H7 (cell line): ENCODE measurements at regions not wholly inside any gene's neighbourhood (a gene's known extent, or its start where the extent isn't known, plus 50 kb on each side); places are given as distances from the start of the nearest gene placed in this dataset.
"Not testable (repeated sequence)": the region's sequence is repeated elsewhere in the genome, so short reads cannot be mapped to it uniquely, and the experiment has no call there.

Experiments
- DNase-seq: peaks from one replicate; pipeline ENCODE4 v3.0.0; 2012
- H3K27me3 ChIP-seq: 2 replicates; pipeline ENCODE4 v1.6.0; 2011; ENCODE audit warnings: mild to moderate bottlenecking, low read length; ENCODE audit not compliant: control insufficient read depth, insufficient read depth
- H3K36me3 ChIP-seq: replicated peaks from 2 replicates; pipeline ENCODE4 v1.5.1; 2011; ENCODE audit warnings: low read length; ENCODE audit not compliant: control insufficient read depth, insufficient read depth
- H3K4me3 ChIP-seq: 2 replicates; pipeline ENCODE4 v1.5.1; 2011; ENCODE audit warnings: low read depth, mild to moderate bottlenecking, control low read depth, low read length, moderate library complexity; ENCODE audit not compliant: insufficient read depth

DNA sequence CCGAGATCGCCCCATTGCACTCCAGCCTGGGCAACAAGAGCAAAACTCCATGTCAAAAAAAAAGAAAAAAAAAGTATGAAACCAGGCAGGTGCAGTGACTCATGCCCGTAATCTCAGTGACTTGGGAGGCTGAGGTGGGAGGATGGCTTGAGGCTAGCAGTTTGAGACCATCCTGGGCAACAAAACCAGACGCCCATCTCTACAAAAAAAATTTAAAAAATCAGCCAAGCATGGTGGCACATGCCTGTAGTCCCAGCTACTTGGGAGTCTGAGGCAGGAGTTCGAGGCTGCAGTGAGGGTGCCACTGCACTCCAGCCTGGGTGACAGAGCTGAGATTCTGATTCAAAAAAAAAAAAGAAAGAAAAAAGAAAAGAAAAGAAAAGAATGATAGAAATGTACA lies 277.8 kb downstream of the MYCN start:
- no peak for DNase-seq
- Histone ChIP-seq H3K27me3 (no peaks in the 10 kb centered on the region), H3K4me3 (no peak overlapping the region), H3K36me3 (no peaks in the 10 kb centered on the region)

DNA sequence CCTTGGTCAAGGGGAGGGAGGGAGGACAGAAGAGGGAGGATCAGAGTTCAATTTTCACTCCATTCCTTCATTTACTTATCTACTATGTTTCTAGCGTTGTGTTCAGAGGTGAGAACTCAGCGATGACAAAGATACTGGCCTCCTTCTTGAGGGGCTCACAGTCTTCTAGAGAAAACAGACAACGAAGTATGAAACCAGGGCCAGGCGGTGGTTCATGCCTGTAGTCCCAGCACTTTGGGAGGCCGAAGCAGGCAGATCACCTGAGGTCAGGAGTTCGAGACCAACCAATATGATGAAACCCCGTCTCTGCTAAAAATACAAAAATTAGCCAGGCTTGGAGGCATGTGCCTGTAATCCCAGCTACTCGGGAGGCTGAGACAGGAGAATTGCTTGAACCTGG lies 277.4 kb downstream of the MYCN start:
- H3K27me3 ChIP-seq, H3K4me3 ChIP-seq, DNase-seq, H3K36me3 ChIP-seq: not testable (repeated sequence)

DNA sequence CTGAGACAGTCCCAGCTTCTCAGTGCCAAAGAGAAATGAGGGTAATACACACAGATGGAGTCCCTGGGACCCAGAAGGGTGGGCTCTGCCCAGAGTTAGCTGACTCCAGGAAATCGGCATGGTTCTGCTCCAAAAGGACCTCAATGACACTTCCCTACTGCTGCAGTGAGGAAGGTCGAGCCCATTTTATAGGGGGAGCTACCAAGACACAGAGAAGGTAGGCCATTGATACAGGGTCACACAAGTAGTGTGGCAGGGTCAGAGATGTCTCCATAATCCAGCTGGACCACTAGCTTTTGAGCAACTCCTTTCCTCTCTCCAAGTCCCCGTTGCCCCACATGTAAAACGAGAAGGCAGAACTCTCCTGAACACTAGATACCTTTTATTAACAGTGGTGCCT lies 276.9 kb downstream of the MYCN start:
- no peak for DNase-seq
- no peaks in the 10 kb centered on the region for H3K36me3 ChIP-seq
- no peaks in the 10 kb centered on the region for H3K27me3 ChIP-seq
- H3K4me3 ChIP-seq, result no peak overlapping the region

DNA sequence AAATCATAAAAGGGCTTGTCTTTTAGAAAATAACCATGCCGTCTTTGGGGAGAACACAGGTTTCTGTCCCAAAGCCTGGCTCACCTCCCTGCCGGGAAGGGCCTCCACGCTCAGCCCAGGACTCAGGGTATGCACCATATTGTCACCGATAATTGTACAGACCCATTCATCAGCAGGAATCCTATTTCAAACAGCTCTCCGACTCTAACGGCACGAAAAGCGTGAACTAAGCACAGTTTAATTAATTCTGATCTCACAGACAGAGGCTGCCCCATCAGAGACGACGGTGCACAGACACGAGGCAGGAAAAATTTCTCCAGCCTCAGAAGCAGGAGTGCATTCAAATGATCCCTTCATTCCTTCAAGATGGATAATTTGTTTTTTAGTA lies 276.2 kb downstream of the MYCN start:
- Histone ChIP-seq H3K27me3 (no peaks in the 10 kb centered on the region), H3K36me3 (no peaks in the 10 kb centered on the region), H3K4me3 (no peak overlapping the region)
- no peak for DNase-seq

DNA sequence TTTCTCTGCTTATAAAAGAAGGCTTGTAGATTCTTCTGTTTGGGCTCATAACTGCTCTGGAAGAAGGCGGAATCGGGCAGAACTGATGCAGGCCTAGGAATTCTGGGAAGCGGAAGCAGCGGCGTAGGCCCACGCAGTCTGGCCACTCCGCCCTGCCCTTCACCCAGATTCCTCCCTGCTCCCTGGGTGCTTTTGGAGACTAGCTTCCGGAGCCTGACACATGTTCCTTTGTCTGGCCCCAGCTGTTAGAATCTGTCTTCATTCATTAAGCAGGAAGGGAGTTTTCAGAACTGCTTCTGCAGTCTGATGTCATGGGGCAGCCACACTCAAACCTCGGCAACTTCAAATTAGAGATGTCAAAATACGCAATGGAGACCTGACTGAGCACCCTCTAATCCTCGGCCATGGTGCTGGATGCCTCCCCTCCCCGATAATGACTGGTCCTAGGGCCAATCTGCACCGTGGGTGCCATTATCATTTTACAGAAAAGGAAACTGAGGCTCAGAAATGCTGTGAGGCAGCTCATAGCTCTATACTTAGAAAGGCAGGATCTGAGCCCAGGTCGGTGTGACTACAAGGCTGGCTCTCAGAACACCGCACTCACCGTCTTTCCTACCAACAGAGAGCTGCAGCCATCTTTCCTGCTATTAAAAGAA lies 275.7 kb downstream of the MYCN start:
- no peak for DNase-seq
- H3K4me3 ChIP-seq, result no peak overlapping the region
- no peaks in the 10 kb centered on the region for H3K27me3 ChIP-seq
- no peaks in the 10 kb centered on the region for H3K36me3 ChIP-seq

DNA sequence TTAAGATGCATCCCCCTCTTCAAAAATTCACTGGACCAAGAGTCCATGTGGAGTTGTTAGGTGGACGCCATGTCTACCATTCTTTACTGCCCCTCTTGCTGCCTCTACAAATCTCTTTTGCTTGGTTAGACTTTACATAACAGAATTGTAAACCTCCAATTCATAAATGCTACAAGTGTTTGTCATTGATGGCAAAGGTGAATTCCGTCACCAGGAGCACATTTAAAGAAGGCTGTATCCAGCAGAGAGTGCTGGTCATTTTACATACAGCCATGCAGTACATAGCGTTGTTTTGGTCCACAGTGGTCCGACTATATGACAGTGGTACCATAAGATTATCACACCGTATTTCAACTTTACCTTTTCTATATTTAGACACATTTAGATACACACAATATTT lies 274.5 kb downstream of the MYCN start:
- no peak for DNase-seq
- H3K27me3 ChIP-seq, result no peaks in the 10 kb centered on the region
- no peaks in the 10 kb centered on the region for H3K36me3 ChIP-seq
- H3K4me3 ChIP-seq, result no peak overlapping the region

DNA sequence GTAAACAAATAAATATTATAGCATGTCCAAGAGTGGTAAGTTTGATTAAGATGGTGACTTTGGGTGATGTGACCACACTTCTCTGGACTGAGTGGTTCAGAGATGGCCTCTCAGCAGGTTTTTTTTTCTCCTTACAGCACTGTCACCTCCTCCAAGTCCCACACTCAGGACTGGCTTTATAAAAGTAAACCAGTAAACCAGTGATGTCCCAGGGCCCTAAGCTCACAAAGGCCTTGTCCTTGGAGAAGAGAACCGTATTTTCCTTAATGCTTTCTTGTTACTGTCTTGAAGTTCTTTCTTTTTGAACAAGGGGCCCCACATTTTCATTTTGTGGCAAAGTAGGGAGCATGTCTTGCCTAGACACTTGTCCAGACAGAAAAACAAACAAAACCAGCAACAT lies 274.0 kb downstream of the MYCN start:
- H3K36me3 ChIP-seq, result no peaks in the 10 kb centered on the region
- H3K27me3 ChIP-seq, result no peaks in the 10 kb centered on the region
- DNase-seq, result no peak
- H3K4me3 ChIP-seq, result no peak overlapping the region

DNA sequence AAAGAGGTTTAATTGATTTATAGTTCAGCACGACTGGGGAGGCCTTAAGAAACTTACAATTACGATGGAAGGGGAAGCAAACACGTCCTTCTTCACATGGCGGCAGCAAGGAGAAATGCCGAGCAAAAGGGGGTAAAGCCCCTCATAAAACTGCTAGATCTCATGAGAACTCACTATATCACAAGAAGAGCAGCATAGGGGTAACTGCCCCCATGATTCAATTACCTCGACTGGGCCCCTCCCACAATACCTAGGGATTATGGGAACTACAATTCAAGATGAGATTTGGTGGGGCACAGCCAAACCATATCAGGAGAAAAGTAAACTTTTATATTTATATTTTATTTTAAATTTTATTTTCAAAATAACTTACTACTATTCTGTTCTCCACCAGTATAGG lies 272.0 kb downstream of the MYCN start:
- no peak for DNase-seq
- H3K27me3 ChIP-seq, result no peaks in the 10 kb centered on the region
- no peak overlapping the region for H3K4me3 ChIP-seq
- H3K36me3 ChIP-seq, result no peaks in the 10 kb centered on the region

DNA sequence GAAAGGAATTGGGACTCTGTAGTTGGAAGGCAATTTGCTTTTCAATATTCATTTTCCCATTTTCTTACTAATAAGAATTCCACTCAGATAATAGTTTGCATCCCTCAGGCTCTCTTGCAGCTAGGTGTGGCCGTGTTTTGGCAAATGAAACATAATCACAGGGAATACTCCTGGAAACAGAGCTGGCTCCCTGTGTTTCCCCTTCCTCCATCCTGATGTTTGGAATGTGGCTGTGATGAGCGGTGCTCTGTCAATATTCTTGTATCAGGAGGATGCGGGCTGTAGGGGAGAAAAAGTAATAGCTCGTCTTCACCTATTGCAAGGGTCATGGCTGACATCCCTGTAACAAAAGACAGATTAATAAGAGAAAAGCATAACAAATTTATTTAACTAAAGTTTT lies 271.0 kb downstream of the MYCN start:
- Histone ChIP-seq H3K36me3 (no peaks in the 10 kb centered on the region), H3K4me3 (no peak overlapping the region), H3K27me3 (no peaks in the 10 kb centered on the region)
- DNase-seq, result no peak

DNA sequence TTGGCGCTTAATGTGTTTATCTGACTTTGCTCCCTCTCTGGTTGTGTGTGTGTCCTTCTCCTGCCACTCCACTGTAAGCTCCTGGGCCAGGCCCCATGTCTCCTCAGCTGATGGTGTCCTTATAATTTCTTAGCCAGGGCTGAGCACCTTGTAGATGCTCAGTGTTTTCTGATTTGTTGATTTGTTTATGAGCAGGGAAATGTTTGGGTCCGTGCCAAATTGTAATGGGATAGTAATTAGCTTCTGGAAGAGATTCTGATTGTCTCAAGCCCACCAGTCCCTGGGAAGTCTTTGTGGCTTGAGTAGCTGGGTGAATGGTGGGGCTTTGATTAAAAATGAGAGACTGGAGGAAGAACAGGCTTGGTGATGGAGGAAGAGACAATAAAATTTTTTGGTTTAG lies 270.5 kb downstream of the MYCN start:
- Histone ChIP-seq H3K27me3 (no peaks in the 10 kb centered on the region), H3K36me3 (no peaks in the 10 kb centered on the region), H3K4me3 (no peak overlapping the region)
- DNase-seq, result no peak

DNA sequence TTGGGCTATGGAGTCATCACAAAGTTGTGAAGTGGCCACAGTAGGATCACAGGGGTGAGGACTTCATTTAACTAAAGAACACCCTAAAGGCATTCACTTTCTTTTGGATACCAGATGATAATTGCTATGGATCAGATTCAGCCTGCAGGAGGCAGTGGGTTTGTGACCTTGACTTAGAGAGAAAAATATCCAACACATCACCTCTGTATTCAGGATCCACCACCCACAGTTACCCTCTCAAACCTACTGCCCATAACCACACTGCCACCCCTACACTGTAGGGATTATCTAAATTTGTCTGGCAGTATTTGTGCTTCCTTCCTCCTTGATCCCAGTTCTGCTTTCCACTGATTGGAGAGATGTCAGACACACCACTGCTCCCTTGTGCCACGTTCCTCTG lies 269.4 kb downstream of the MYCN start:
- no peak for DNase-seq
- Histone ChIP-seq H3K4me3 (no peak overlapping the region), H3K36me3 (no peaks in the 10 kb centered on the region), H3K27me3 (no peaks in the 10 kb centered on the region)

DNA sequence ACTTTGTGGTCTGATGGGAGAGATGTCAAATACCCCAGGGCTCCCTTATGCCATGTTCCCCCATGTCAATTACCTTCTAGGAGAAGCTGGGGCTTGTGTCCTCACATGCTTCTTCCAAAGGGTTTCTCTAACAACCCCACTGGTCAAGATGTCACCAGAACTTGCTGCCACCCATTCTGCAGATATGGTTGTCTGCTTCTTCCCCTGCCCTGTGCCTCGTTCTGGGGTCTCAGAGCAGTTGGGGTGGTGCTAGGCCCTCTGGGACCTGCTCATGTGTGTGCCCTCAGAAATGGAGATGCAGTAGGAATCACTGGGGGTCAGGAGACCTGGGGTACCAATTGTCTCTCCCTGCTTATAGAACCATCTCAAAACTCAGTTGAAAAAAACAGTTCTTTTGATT lies 268.6 kb downstream of the MYCN start:
- DNase-seq, result no peak
- no peak overlapping the region for H3K4me3 ChIP-seq
- no peaks in the 10 kb centered on the region for H3K27me3 ChIP-seq
- H3K36me3 ChIP-seq, result no peaks in the 10 kb centered on the region

DNA sequence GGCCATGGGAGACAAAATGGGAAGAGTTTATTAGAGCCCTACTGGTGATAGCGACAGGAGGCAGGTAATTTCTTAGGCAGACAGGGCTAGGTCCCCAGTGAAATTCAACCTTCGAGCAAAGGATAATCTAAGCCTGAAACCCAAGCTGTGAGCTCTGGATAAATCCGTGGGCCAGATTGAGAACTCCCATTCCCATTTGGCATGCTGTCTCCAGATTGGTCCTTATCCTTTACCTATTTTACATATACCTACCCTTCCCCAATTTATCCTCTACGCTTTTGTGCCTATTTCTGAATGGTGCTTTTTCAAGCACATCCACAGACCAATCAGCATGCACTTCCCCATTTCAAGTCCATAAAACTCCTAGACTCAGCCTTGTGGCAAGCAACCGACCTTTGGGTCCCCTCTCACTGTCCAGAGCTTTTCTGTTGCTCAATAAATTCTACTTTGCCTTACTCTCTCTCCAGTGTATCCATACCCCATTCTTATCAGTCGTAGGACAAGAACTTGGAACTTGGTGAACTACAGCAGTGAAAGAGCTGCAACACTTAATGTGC lies 268.0 kb downstream of the MYCN start:
- Histone ChIP-seq H3K36me3 (no peaks in the 10 kb centered on the region), H3K27me3 (no peaks in the 10 kb centered on the region), H3K4me3 (no peak overlapping the region)
- no peak for DNase-seq

DNA sequence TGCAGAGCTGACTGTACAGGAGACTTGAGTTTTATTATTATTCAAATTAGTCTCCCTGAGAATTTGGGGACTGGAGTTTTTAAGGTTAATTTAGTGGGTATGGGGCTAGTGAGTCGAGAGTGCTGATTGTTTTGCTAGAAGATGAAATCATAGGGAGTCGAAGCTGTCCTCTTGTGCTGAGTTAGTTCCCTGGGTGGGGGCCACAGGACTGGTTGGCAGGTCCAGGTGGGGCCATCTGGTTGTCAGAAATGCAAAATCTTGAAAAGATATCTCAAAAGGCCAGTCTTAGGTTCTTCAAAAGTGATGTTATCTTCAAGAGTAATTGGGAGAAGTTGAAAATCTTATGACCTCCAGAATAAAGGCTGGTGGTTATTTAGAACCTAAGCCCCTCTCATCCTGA lies 267.3 kb downstream of the MYCN start:
- Histone ChIP-seq H3K27me3 (no peaks in the 10 kb centered on the region), H3K4me3 (no peak overlapping the region), H3K36me3 (no peaks in the 10 kb centered on the region)
- no peak for DNase-seq

DNA sequence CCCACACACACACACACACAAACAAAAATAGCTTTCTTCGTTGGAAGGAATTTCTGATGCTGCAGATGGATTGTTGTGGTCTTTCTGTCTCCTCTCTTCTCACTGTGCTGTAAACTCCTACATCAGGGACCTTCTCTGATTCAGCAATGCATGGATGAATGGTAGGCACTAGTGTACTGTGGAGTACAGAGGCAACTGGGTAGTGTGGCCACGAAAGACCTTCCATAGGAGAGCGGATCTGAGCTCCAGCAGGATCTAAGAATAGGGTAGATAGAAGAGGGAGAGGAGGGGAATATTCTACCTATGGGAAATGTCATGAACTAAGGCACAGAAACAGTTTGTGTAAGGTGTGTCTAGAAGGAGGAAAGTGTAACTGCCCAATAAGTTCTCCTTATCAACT lies 266.8 kb downstream of the MYCN start:
- H3K27me3 ChIP-seq, result no peaks in the 10 kb centered on the region
- H3K36me3 ChIP-seq, result no peaks in the 10 kb centered on the region
- DNase-seq, result no peak
- no peak overlapping the region for H3K4me3 ChIP-seq
